ENCODE measurements at regions not wholly inside any gene's neighbourhood (a gene's known extent, or its start where the extent isn't known, plus 50 kb on each side); places are given as distances from the start of the nearest gene placed in this dataset.

- DNase-seq, result no peak
These were observed 326.3 kb downstream of the TCERG1L start for GRCh38 chr10:130985158-130985753.

GRCh38 chr10:130986846-130987245, 324.7 kb downstream of the TCERG1L start:
- no peak for DNase-seq

GRCh38 chr10:130987401-130987800, 324.1 kb downstream of the TCERG1L start:
- DNase-seq, result no peak

- no peak for DNase-seq
These were observed 321.8 kb downstream of the TCERG1L start for GRCh38 chr10:130989670-130990232.

GRCh38 chr10:130990486-130990885, 321.0 kb downstream of the TCERG1L start:
- DNase-seq, result no peak

- no peak for DNase-seq
These were observed 318.6 kb downstream of the TCERG1L start for GRCh38 chr10:130992802-130993523.

GRCh38 chr10:130993612-130994011, 317.9 kb downstream of the TCERG1L start:
- no peak for DNase-seq

- DNase-seq, result no peak
These were observed 317.3 kb downstream of the TCERG1L start for GRCh38 chr10:130994191-130994590.

- DNase-seq, result no peak
These were observed 316.7 kb downstream of the TCERG1L start for GRCh38 chr10:130994845-130995244.

- DNase-seq, result no peak
These were observed 314.1 kb downstream of the TCERG1L start for GRCh38 chr10:130997267-130998045.

- DNase-seq, result no peak
These were observed 313.5 kb downstream of the TCERG1L start for GRCh38 chr10:130998046-130998435.

- DNase-seq, result no peak
These were observed 312.9 kb downstream of the TCERG1L start for GRCh38 chr10:130998642-130999041.

- DNase-seq, result no peak
These were observed 311.9 kb downstream of the TCERG1L start for GRCh38 chr10:130999376-131000202.

- DNase-seq, result no peak
These were observed 311.3 kb downstream of the TCERG1L start for GRCh38 chr10:131000244-131000643.

GRCh38 chr10:131000743-131001142, 310.8 kb downstream of the TCERG1L start:
- no peak for DNase-seq

- DNase-seq, result no peak
These were observed 310.1 kb downstream of the TCERG1L start for GRCh38 chr10:131001438-131001837.

- DNase-seq, result no peak
These were observed 309.3 kb downstream of the TCERG1L start for GRCh38 chr10:131002031-131002861.

- DNase-seq, result no peak
These were observed 308.1 kb downstream of the TCERG1L start for GRCh38 chr10:131003455-131003854.

GRCh38 chr10:131004276-131004675, 307.2 kb downstream of the TCERG1L start:
- no peak for DNase-seq

GRCh38 chr10:131006458-131007256, 304.9 kb downstream of the TCERG1L start:
- no peak for DNase-seq

- DNase-seq, result no peak
These were observed 301.7 kb downstream of the TCERG1L start for GRCh38 chr10:131009791-131010190.
